ENCODE measurements at regions not wholly inside any gene's neighbourhood (a gene's known extent, or its start where the extent isn't known, plus 50 kb on each side); places are given as distances from the start of the nearest gene placed in this dataset.

- TF ChIP-seq POLR2AphosphoS5 (IDR thresholded peaks at IDR 0.05; ENCODE audit: low read depth) (no peak), CTCF (IDR thresholded peaks at IDR 0.05; ENCODE audit: insufficient read depth, low read length) (no peak), GABPA (IDR thresholded peaks at IDR 0.05; ENCODE audit: low read depth) (no peak), SPI1 (IDR thresholded peaks at IDR 0.05; ENCODE audit: borderline replicate concordance, low read depth) (no peak)
Observed at GRCh38 chr2:35116151-35116550, 1239.4 kb upstream of the CRIM1 start.

Measured in HL-60 (cell line).